WTC11 (cell line): ENCODE measurements at regions not wholly inside any gene's neighbourhood (a gene's known extent, or its start where the extent isn't known, plus 50 kb on each side); places are given as distances from the start of the nearest gene placed in this dataset.

ENCODE experiments used
- ATAC-seq: fragments of 200-7000 bp; cut with Tn5 transposase; 2 replicates; pipeline ENCODE4 v1.10.0; 2021; ENCODE audit warnings: mild to moderate bottlenecking, moderate library complexity
- CTCF ChIA-PET: fragments of 300-600 bp; sonication (Branson Sonifier 250); formaldehyde crosslinking; loops from one replicate; lab custom pipeline; 2021; ENCODE audit warnings: antibody characterized with exemption; lab: Charles Lee
- POLR2A ChIA-PET: fragments of 350-600 bp; sonication (Branson Sonifier 250); formaldehyde crosslinking; loops from one replicate; lab custom pipeline; 2021; ENCODE audit warnings: antibody characterized with exemption; lab: Charles Lee
- DNase-seq: peaks from one replicate; pipeline ENCODE4 v3.0.0; 2021; ENCODE audit warnings: low spot score
- H3K27ac Mint-ChIP-seq: 2 replicates; pipeline ENCODE4 v1.8.0; 2021; ENCODE audit warnings: mixed read lengths
- H3K27me3 Mint-ChIP-seq: 2 replicates; pipeline ENCODE4 v1.8.0; 2021; ENCODE audit warnings: low read depth, mild to moderate bottlenecking, moderate library complexity, mixed read lengths
- H3K36me3 Mint-ChIP-seq: 2 replicates; pipeline ENCODE4 v1.8.0; 2021; ENCODE audit warnings: mixed read lengths
- H3K4me1 Mint-ChIP-seq: 2 replicates; pipeline ENCODE4 v1.8.0; 2022; ENCODE audit warnings: mixed read lengths
- H3K4me3 Mint-ChIP-seq: 2 replicates; pipeline ENCODE4 v1.8.0; 2021; ENCODE audit warnings: mild to moderate bottlenecking, moderate library complexity, mixed read lengths
- H3K9me3 Mint-ChIP-seq: 2 replicates; pipeline ENCODE4 v1.8.0; 2021; ENCODE audit warnings: mixed read lengths
- ATF2 ChIP-seq: sonication (generic); formaldehyde crosslinking; IDR thresholded peaks from 2 replicates; pipeline ENCODE4 v1.8.1; 2022; ENCODE audit warnings: low read depth, missing genetic modification reagents, borderline replicate concordance
- CBFB ChIP-seq: sonication (generic); formaldehyde crosslinking; IDR thresholded peaks from 2 replicates; pipeline ENCODE4 v1.8.1; 2022; ENCODE audit warnings: mild to moderate bottlenecking, low read depth, missing genetic modification reagents
- CREB1 ChIP-seq: sonication (generic); formaldehyde crosslinking; IDR thresholded peaks from 2 replicates; pipeline ENCODE4 v1.8.0; 2023; ENCODE audit warnings: mild to moderate bottlenecking, missing genetic modification reagents
- FOXP4 ChIP-seq: sonication (generic); formaldehyde crosslinking; IDR thresholded peaks from 2 replicates; pipeline ENCODE4 v1.8.0; 2022; ENCODE audit warnings: mild to moderate bottlenecking, missing genetic modification reagents
- NFATC4 ChIP-seq: fragments of 250-450 bp; sonication (Bioruptor Pico); IDR thresholded peaks from 2 replicates; pipeline ENCODE4 v1.9.0; 2021; ENCODE audit warnings: mild to moderate bottlenecking
- OVOL2 ChIP-seq: fragments of 250-450 bp; sonication (Bioruptor Pico); IDR thresholded peaks from 2 replicates; pipeline ENCODE4 v1.9.0; 2021; ENCODE audit warnings: mild to moderate bottlenecking, borderline replicate concordance
- SMAD4 ChIP-seq: sonication (generic); formaldehyde crosslinking; IDR thresholded peaks from 2 replicates; pipeline ENCODE4 v1.8.0; 2022; ENCODE audit warnings: mild to moderate bottlenecking, missing genetic modification reagents
- SOX15 ChIP-seq: fragments of 250-450 bp; sonication (Bioruptor Pico); IDR thresholded peaks from 2 replicates; pipeline ENCODE4 v1.9.0; 2021; ENCODE audit warnings: mild to moderate bottlenecking
- ZNF121 ChIP-seq: sonication (generic); formaldehyde crosslinking; IDR thresholded peaks from 2 replicates; pipeline ENCODE4 v1.8.0; 2023; ENCODE audit warnings: missing genetic modification reagents
- ZNF232 ChIP-seq: sonication (generic); formaldehyde crosslinking; IDR thresholded peaks from 2 replicates; pipeline ENCODE4 v1.8.0; 2022; ENCODE audit warnings: mild to moderate bottlenecking, missing genetic modification reagents
- ZNF425 ChIP-seq: fragments of 250-450 bp; sonication (Bioruptor Pico); conservative IDR thresholded peaks from 2 replicates; pipeline ENCODE4 v1.9.0; 2021; ENCODE audit warnings: mild to moderate bottlenecking
- ZSCAN18 ChIP-seq: fragments of 250-450 bp; sonication (Bioruptor Pico); IDR thresholded peaks from 2 replicates; pipeline ENCODE4 v2.1.2; 2022; ENCODE audit warnings: mild to moderate bottlenecking, moderate library complexity
- TF ChIP-seq, protein P1 (sequence below): sonication (generic); formaldehyde crosslinking; IDR thresholded peaks from 2 replicates; pipeline ENCODE4 v1.8.0; 2023; ENCODE audit warnings: missing genetic modification reagents, mild to moderate bottlenecking, borderline replicate concordance
- TF ChIP-seq, protein P2 (sequence below): sonication (generic); formaldehyde crosslinking; IDR thresholded peaks from 2 replicates; pipeline ENCODE4 v1.8.1; 2023; ENCODE audit warnings: mild to moderate bottlenecking, missing genetic modification reagents, borderline replicate concordance

DNA sequence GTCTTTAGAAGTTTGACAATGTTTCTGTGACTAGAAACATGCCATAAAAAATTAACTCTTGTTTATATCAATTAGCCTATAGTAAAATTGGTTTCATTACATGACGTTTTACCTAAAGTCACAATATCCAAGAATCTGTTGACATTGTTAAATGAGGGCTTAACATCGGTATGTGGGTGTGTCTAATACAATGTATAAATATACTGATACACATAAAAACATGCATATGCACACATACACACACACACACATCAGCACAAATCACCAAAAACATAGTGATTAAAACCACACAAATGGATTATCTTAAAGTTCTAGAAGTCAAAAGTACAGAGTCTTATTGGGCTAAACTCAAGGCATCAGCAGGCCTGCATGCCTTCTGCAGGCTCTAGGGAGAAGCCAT, 456.7 kb downstream of the NTRK3 start (continued):
- TF ChIP-seq, protein P1, sequence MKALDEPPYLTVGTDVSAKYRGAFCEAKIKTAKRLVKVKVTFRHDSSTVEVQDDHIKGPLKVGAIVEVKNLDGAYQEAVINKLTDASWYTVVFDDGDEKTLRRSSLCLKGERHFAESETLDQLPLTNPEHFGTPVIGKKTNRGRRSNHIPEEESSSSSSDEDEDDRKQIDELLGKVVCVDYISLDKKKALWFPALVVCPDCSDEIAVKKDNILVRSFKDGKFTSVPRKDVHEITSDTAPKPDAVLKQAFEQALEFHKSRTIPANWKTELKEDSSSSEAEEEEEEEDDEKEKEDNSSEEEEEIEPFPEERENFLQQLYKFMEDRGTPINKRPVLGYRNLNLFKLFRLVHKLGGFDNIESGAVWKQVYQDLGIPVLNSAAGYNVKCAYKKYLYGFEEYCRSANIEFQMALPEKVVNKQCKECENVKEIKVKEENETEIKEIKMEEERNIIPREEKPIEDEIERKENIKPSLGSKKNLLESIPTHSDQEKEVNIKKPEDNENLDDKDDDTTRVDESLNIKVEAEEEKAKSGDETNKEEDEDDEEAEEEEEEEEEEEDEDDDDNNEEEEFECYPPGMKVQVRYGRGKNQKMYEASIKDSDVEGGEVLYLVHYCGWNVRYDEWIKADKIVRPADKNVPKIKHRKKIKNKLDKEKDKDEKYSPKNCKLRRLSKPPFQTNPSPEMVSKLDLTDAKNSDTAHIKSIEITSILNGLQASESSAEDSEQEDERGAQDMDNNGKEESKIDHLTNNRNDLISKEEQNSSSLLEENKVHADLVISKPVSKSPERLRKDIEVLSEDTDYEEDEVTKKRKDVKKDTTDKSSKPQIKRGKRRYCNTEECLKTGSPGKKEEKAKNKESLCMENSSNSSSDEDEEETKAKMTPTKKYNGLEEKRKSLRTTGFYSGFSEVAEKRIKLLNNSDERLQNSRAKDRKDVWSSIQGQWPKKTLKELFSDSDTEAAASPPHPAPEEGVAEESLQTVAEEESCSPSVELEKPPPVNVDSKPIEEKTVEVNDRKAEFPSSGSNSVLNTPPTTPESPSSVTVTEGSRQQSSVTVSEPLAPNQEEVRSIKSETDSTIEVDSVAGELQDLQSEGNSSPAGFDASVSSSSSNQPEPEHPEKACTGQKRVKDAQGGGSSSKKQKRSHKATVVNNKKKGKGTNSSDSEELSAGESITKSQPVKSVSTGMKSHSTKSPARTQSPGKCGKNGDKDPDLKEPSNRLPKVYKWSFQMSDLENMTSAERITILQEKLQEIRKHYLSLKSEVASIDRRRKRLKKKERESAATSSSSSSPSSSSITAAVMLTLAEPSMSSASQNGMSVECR (CRISPR knock-in tag) = no peak
- no peak for TF ChIP-seq SMAD4 (CRISPR knock-in tag)
- no peak for TF ChIP-seq NFATC4 (CRISPR knock-in tag)
- TF ChIP-seq, protein P2, sequence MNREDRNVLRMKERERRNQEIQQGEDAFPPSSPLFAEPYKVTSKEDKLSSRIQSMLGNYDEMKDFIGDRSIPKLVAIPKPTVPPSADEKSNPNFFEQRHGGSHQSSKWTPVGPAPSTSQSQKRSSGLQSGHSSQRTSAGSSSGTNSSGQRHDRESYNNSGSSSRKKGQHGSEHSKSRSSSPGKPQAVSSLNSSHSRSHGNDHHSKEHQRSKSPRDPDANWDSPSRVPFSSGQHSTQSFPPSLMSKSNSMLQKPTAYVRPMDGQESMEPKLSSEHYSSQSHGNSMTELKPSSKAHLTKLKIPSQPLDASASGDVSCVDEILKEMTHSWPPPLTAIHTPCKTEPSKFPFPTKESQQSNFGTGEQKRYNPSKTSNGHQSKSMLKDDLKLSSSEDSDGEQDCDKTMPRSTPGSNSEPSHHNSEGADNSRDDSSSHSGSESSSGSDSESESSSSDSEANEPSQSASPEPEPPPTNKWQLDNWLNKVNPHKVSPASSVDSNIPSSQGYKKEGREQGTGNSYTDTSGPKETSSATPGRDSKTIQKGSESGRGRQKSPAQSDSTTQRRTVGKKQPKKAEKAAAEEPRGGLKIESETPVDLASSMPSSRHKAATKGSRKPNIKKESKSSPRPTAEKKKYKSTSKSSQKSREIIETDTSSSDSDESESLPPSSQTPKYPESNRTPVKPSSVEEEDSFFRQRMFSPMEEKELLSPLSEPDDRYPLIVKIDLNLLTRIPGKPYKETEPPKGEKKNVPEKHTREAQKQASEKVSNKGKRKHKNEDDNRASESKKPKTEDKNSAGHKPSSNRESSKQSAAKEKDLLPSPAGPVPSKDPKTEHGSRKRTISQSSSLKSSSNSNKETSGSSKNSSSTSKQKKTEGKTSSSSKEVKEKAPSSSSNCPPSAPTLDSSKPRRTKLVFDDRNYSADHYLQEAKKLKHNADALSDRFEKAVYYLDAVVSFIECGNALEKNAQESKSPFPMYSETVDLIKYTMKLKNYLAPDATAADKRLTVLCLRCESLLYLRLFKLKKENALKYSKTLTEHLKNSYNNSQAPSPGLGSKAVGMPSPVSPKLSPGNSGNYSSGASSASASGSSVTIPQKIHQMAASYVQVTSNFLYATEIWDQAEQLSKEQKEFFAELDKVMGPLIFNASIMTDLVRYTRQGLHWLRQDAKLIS (CRISPR knock-in tag) = no peak
- no peak for TF ChIP-seq ZNF121
- no peak for TF ChIP-seq ZNF425 (CRISPR knock-in tag)
- TF ChIP-seq ZSCAN18 (CRISPR knock-in tag) = no peak
- TF ChIP-seq FOXP4 (CRISPR knock-in tag) = no peak

GRCh38 chr15:87799428-87799827, 457.1 kb downstream of the NTRK3 start:
- no peaks in the 10 kb centered on the region for H3K36me3 Mint-ChIP-seq
- H3K9me3 Mint-ChIP-seq = no peaks in the 10 kb centered on the region
- H3K27me3 Mint-ChIP-seq = peaks cover 5% of the 10 kb centered on the region
- CTCF ChIA-PET = interaction anchor here (0.6 kb wide), 1 partner anchor 1060 kb away, joined by 5 read pairs; no protein-coding TSS in a partner anchor
- POLR2A ChIA-PET = no interaction called here
- no peaks in the 10 kb centered on the region for H3K4me1 Mint-ChIP-seq
- DNase-seq (no peak), ATAC-seq (no peak)
- TF ChIP-seq SOX15 = no peak
- no peak for TF ChIP-seq OVOL2
- no peak for TF ChIP-seq CBFB (CRISPR knock-in tag)
- no peak for TF ChIP-seq ATF2 (CRISPR knock-in tag)
- TF ChIP-seq ZNF232 (CRISPR knock-in tag) = no peak
- no peak for TF ChIP-seq CREB1
- no peak overlapping the region for H3K4me3 Mint-ChIP-seq
- no peak overlapping the region for H3K27ac Mint-ChIP-seq
